PC-9 (cell line): ENCODE measurements at regions not wholly inside any gene's neighbourhood (a gene's known extent, or its start where the extent isn't known, plus 50 kb on each side); places are given as distances from the start of the nearest gene placed in this dataset.

Experiments
- BruUV-seq: library from RNA; stranded (reverse); fragments of 400-500 nt; replicated peaks from 2 replicates; lab custom pipeline; 2021; lab: Mats Ljungman, UMichigan
- CTCF ChIA-PET: fragments of 300-600 bp; sonication (Branson Sonifier 250); formaldehyde crosslinking; loops from one replicate; lab custom pipeline; 2022; ENCODE audit warnings: antibody characterized with exemption; lab: Charles Lee
- POLR2A ChIA-PET: fragments of 300-600 bp; sonication (Branson Sonifier 250); formaldehyde crosslinking; loops from one replicate; lab custom pipeline; 2022; ENCODE audit warnings: antibody characterized with exemption; ENCODE audit not compliant: unreplicated experiment; lab: Charles Lee
- DNase-seq, 2 experiments: peaks; one replicate each; pipeline versions ENCODE4 v3.0.0 to v3.0.0-alpha.2; 2015 to 2022; ENCODE audit warnings: mixed read lengths in 1 of 2
- H2AFZ ChIP-seq: fragments of 200-600 bp; sonication (generic); 2 replicates; pipeline ENCODE4 v1.8.1; 2017; ENCODE audit warnings: antibody characterized with exemption
- H3F3A ChIP-seq: fragments of 200-600 bp; sonication (generic); 2 replicates; pipeline ENCODE4 v1.8.1; 2017; ENCODE audit warnings: antibody characterized with exemption, mild to moderate bottlenecking, low read depth; ENCODE audit not compliant: insufficient read depth
- H3K27ac ChIP-seq: fragments of 200-600 bp; sonication (generic); 2 replicates; pipeline ENCODE4 v1.6.1; 2016; ENCODE audit warnings: mixed run types
- H3K27me3 ChIP-seq: fragments of 200-600 bp; sonication (generic); 2 replicates; pipeline ENCODE4 v1.6.1; 2016; ENCODE audit warnings: low read depth, mixed run types; ENCODE audit not compliant: insufficient read depth
- H3K36me3 ChIP-seq: fragments of 200-600 bp; sonication (generic); 2 replicates; pipeline ENCODE4 v1.6.1; 2016; ENCODE audit warnings: low read depth, mixed run types
- H3K4me1 ChIP-seq: fragments of 200-600 bp; sonication (generic); replicated peaks from 2 replicates; pipeline ENCODE4 v1.6.1; 2016; ENCODE audit warnings: mixed run types; ENCODE audit not compliant: insufficient read depth
- H3K4me2 ChIP-seq: fragments of 200-600 bp; sonication (generic); 2 replicates; pipeline ENCODE4 v1.6.1; 2017; ENCODE audit warnings: mixed run types
- H3K4me3 ChIP-seq: fragments of 200-600 bp; sonication (generic); 2 replicates; pipeline ENCODE4 v1.6.1; 2016; ENCODE audit warnings: mixed run types
- H3K79me2 ChIP-seq: fragments of 200-600 bp; sonication (generic); 2 replicates; pipeline ENCODE4 v1.6.1; 2017; ENCODE audit warnings: low read depth, mixed run types
- H3K9me2 ChIP-seq: fragments of 200-600 bp; sonication (generic); 2 replicates; pipeline ENCODE4 v1.8.1; 2017; ENCODE audit warnings: mild to moderate bottlenecking; ENCODE audit not compliant: insufficient read depth
- H3K9me3 ChIP-seq: fragments of 200-600 bp; sonication (generic); 2 replicates; pipeline ENCODE4 v1.8.1; 2016; ENCODE audit warnings: low read depth; ENCODE audit not compliant: insufficient read depth
- H4K20me1 ChIP-seq: fragments of 200-600 bp; sonication (generic); 2 replicates; pipeline ENCODE4 v1.8.1; 2017; ENCODE audit not compliant: insufficient read depth
- EZH2 ChIP-seq: fragments of 200-600 bp; sonication (generic); IDR thresholded peaks from 2 replicates; pipeline ENCODE4 v1.8.0; 2017; ENCODE audit warnings: antibody characterized with exemption, low read depth
- intact Hi-C: fragments of 100-400 bp; cut with micrococcal nuclease; formaldehyde crosslinking; loops from one replicate; pipeline ENCODE4 v1.10.0; 2022; ENCODE audit not compliant: unreplicated experiment
- TF ChIP-seq, protein P1 (sequence below): fragments of 200-600 bp; sonication (generic); conservative IDR thresholded peaks from 2 replicates; pipeline ENCODE4 v1.6.1; 2017; ENCODE audit warnings: mixed run types, antibody characterized with exemption, mild to moderate bottlenecking, moderate library complexity

DNA sequence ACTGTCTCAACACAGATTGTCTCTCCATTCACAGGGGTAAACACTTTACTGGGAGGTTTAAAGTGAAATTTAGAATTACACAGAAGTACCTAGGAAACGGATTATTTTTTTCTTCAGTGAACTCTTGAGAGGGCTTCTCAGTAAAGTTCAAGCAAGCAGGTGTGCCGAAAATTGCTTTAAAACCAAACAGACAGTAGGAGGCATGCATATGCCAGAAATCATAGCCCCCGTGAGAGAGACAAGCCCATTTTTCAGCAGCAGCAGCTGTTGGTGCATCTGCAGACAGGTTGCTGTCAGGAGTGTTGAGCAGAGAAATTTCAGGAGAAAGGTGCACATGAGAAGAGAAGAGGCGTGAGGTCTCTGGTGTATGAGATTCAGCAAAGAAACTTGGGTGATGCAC lies 2115.5 kb upstream of the CELF4 start:
- TF ChIP-seq EZH2, result no peak
- TF ChIP-seq, protein P1, sequence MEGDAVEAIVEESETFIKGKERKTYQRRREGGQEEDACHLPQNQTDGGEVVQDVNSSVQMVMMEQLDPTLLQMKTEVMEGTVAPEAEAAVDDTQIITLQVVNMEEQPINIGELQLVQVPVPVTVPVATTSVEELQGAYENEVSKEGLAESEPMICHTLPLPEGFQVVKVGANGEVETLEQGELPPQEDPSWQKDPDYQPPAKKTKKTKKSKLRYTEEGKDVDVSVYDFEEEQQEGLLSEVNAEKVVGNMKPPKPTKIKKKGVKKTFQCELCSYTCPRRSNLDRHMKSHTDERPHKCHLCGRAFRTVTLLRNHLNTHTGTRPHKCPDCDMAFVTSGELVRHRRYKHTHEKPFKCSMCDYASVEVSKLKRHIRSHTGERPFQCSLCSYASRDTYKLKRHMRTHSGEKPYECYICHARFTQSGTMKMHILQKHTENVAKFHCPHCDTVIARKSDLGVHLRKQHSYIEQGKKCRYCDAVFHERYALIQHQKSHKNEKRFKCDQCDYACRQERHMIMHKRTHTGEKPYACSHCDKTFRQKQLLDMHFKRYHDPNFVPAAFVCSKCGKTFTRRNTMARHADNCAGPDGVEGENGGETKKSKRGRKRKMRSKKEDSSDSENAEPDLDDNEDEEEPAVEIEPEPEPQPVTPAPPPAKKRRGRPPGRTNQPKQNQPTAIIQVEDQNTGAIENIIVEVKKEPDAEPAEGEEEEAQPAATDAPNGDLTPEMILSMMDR, result no peak
- Histone ChIP-seq H3K79me2 (no peaks in the 10 kb centered on the region), H3K36me3 (no peaks in the 10 kb centered on the region), H3K27me3 (no peaks in the 10 kb centered on the region), H3K4me3 (no peak overlapping the region), H3K4me2 (no peak overlapping the region), H2AFZ (no peak overlapping the region), H4K20me1 (no peaks in the 10 kb centered on the region), H3K9me3 (no peaks in the 10 kb centered on the region), H3F3A (no peaks in the 10 kb centered on the region), H3K27ac (no peak overlapping the region), H3K4me1 (no peaks in the 10 kb centered on the region), H3K9me2 (0 out of 2 replicates have a peak, but pooled peaks cover 5% of the 10 kb centered on the region)
- DNase-seq, result no peak
- intact Hi-C loops, result no loop called here
- no TSS peak for BruUV-seq
- ChIA-PET CTCF (no interaction called here), POLR2A (no interaction called here)

DNA sequence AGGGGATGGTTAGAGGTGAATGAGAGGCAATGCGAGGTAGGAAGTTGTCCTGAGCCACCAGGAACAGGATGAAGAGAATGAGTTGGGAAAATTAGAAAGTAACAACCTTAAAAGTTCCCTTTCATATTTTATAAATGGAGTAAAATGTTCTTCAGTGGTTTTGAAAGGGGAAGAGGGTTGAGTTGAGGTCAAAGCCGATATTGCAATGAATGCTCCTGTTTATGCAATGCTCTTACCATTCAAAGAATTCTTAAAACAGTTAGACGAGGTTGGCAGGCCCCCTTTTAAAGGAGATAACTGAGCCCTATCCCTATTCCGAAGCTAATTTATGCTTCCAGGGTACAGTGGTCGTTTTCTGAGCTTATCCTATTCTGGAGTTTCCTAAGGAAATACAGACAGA lies 2110.3 kb upstream of the CELF4 start:
- H3K27ac ChIP-seq, result no peak overlapping the region
- H3K4me1 ChIP-seq, result no peaks in the 10 kb centered on the region
- no peaks in the 10 kb centered on the region for H3K79me2 ChIP-seq
- no peak for DNase-seq
- ChIA-PET POLR2A (no interaction called here), CTCF (no interaction called here)
- TF ChIP-seq EZH2, result no peak
- TF ChIP-seq, protein P1, result no peak
- no peaks in the 10 kb centered on the region for H3F3A ChIP-seq
- H3K9me3 ChIP-seq, result no peaks in the 10 kb centered on the region
- H3K4me3 ChIP-seq, result no peak overlapping the region
- no peak overlapping the region for H2AFZ ChIP-seq
- H3K27me3 ChIP-seq, result no peaks in the 10 kb centered on the region
- no peak overlapping the region for H3K4me2 ChIP-seq
- no peaks in the 10 kb centered on the region for H3K36me3 ChIP-seq
- H3K9me2 ChIP-seq, result 0 out of 2 replicates have a peak, but pooled peaks cover 5% of the 10 kb centered on the region
- intact Hi-C loops, result no loop called here
- H4K20me1 ChIP-seq, result no peaks in the 10 kb centered on the region
- BruUV-seq, result no TSS peak

DNA sequence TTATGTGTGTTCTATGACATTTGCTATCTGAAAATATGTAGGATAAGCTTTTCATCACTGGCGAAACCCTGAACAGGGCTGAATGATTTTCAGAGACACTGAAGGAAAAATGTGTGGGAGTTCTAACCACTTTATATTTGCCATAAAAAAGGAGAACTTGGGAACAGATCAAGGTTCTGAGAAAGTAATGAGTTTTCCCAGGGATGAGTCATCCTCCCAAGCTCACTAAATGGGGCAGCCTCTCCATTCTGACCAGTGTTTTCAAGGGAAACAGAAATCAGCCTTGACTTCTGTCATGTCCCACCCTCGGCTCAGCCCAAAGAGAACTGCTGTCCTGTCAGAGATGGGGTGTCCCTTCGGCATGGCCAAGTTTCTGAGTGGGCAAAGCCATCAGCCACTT lies 2109.8 kb upstream of the CELF4 start:
- H3K4me2 ChIP-seq, result no peak overlapping the region
- no peak overlapping the region for H2AFZ ChIP-seq
- ChIA-PET CTCF (no interaction called here), POLR2A (no interaction called here)
- 0 out of 2 replicates have a peak, but pooled peaks cover 5% of the 10 kb centered on the region for H3K9me2 ChIP-seq
- H3K4me3 ChIP-seq, result no peak overlapping the region
- DNase-seq, result no peak
- H3K27me3 ChIP-seq, result no peaks in the 10 kb centered on the region
- TF ChIP-seq EZH2, result no peak
- TF ChIP-seq, protein P1, result no peak
- no peaks in the 10 kb centered on the region for H4K20me1 ChIP-seq
- no peaks in the 10 kb centered on the region for H3K36me3 ChIP-seq
- H3K4me1 ChIP-seq, result no peaks in the 10 kb centered on the region
- H3K79me2 ChIP-seq, result no peaks in the 10 kb centered on the region
- BruUV-seq, result no TSS peak
- intact Hi-C loops, result no loop called here
- no peak overlapping the region for H3K27ac ChIP-seq
- H3K9me3 ChIP-seq, result no peaks in the 10 kb centered on the region
- H3F3A ChIP-seq, result no peaks in the 10 kb centered on the region
